ENCODE measurements at regions not wholly inside any gene's neighbourhood (a gene's known extent, or its start where the extent isn't known, plus 50 kb on each side); places are given as distances from the start of the nearest gene placed in this dataset.

- DNase-seq (ENCODE audit: low read depth) = no peak
- no peak overlapping the region for H3K4me3 ChIP-seq (ENCODE audit: low read depth, low read length)
- TF ChIP-seq MYC (IDR thresholded peaks at IDR 0.05; ENCODE audit: low read depth, low read length) (no peak), MAX (IDR thresholded peaks at IDR 0.05; ENCODE audit: low read depth, low read length) (no peak), CTCF (IDR thresholded peaks at IDR 0.05; ENCODE audit: low read depth, low read length) (no peak), POLR2A (IDR thresholded peaks at IDR 0.05; ENCODE audit: extremely low read depth, insufficient read length) (no peak)
These were observed 239.5 kb upstream of the HES1 start for GRCh38 chr3:193896419-193896818.

- TF ChIP-seq CTCF (IDR thresholded peaks at IDR 0.05; ENCODE audit: low read depth, low read length) (no peak), MYC (IDR thresholded peaks at IDR 0.05; ENCODE audit: low read depth, low read length) (no peak), POLR2A (IDR thresholded peaks at IDR 0.05; ENCODE audit: extremely low read depth, insufficient read length) (no peak), MAX (IDR thresholded peaks at IDR 0.05; ENCODE audit: low read depth, low read length) (no peak)
- H3K4me3 ChIP-seq (ENCODE audit: low read depth, low read length) = no peak overlapping the region
These were observed 238.7 kb upstream of the HES1 start for GRCh38 chr3:193897288-193897687.

GRCh38 chr3:193897731-193898180, 238.2 kb upstream of the HES1 start:
- TF ChIP-seq CTCF (IDR thresholded peaks at IDR 0.05; ENCODE audit: low read depth, low read length) (no peak), MYC (IDR thresholded peaks at IDR 0.05; ENCODE audit: low read depth, low read length) (no peak), MAX (IDR thresholded peaks at IDR 0.05; ENCODE audit: low read depth, low read length) (no peak), POLR2A (IDR thresholded peaks at IDR 0.05; ENCODE audit: extremely low read depth, insufficient read length) (no peak)
- no peak for DNase-seq (ENCODE audit: low read depth)

More at GRCh38 chr3:193897288-193897687, 238.7 kb upstream of the HES1 start:
- no peak for DNase-seq (ENCODE audit: low read depth)

GRCh38 chr3:193899001-193899400, 236.9 kb upstream of the HES1 start:
- no peak for DNase-seq (ENCODE audit: low read depth)
- TF ChIP-seq MYC (IDR thresholded peaks at IDR 0.05; ENCODE audit: low read depth, low read length) (no peak), POLR2A (IDR thresholded peaks at IDR 0.05; ENCODE audit: extremely low read depth, insufficient read length) (no peak), CTCF (IDR thresholded peaks at IDR 0.05; ENCODE audit: low read depth, low read length) (no peak), MAX (IDR thresholded peaks at IDR 0.05; ENCODE audit: low read depth, low read length) (no peak)
- no peak overlapping the region for H3K4me3 ChIP-seq (ENCODE audit: low read depth, low read length)

More at GRCh38 chr3:193897731-193898180, 238.2 kb upstream of the HES1 start:
- no peak overlapping the region for H3K4me3 ChIP-seq (ENCODE audit: low read depth, low read length)

- DNase-seq (ENCODE audit: low read depth) = no peak
- no peak for TF ChIP-seq MYC (IDR thresholded peaks at IDR 0.05; ENCODE audit: low read depth, low read length)
- no peak overlapping the region for H3K4me3 ChIP-seq (ENCODE audit: low read depth, low read length)
These were observed 234.9 kb upstream of the HES1 start for GRCh38 chr3:193901007-193901406.

GRCh38 chr3:193902607-193903511, 233.1 kb upstream of the HES1 start:
- TF ChIP-seq POLR2A (IDR thresholded peaks at IDR 0.05; ENCODE audit: extremely low read depth, insufficient read length) = no peak
- TF ChIP-seq MYC (IDR thresholded peaks at IDR 0.05; ENCODE audit: low read depth, low read length) = no peak
- TF ChIP-seq CTCF (IDR thresholded peaks at IDR 0.05; ENCODE audit: low read depth, low read length) = no peak
- TF ChIP-seq MAX (IDR thresholded peaks at IDR 0.05; ENCODE audit: low read depth, low read length) = no peak
- no peak overlapping the region for H3K4me3 ChIP-seq (ENCODE audit: low read depth, low read length)
- no peak for DNase-seq (ENCODE audit: low read depth)
